D341Med (cell line): ENCODE measurements at regions not wholly inside any gene's neighbourhood (a gene's known extent, or its start where the extent isn't known, plus 50 kb on each side); places are given as distances from the start of the nearest gene placed in this dataset.

Experiments
- DNase-seq: peaks from one replicate; pipeline ENCODE4 v3.0.0; 2012; ENCODE audit warnings: low spot score

DNA sequence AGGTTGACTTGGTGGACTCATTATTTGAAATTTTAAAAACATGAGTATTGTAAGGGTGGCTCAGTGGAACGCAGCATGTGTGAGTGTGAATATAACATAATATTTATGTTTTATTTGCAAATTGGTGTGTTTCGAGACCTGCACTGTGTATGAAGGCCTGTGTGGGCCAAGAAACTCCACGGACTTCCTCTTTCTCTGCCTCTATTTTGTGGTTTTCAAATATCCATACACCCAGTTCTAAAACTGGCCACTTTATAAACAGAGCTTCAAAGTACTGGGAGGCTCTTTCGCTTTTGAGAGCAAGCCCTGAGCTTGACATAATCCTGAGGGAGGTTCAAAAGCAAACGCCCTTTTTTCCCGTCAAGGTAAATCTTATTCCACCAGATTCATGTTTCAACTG lies 187.7 kb downstream of the GPAT3 start:
- no peak for DNase-seq

DNA sequence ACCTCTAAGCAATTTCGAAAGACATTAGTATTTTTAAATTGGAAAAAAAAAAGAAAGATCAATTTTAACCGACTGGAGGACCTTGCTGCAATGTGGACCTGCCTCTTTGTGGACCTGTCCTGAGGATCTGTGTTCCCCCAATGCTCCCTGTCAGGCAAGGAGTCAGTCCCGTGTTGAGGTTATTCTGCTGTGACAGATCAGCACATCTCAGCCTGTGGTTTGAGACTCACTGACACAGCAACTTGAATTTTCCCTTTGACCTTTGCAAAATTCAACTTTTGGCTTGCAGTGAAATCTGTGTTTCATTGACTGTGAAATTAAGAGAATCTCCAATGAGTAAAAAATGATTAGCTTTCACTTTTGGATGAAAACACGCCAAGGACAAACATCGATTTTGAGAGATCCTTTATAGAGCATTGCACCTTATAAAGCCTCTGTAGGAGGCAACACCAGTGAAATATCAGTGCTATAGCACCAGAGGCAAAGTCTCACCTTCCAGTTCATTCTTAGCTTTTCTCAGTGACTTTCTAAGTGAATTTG lies 186.9 kb downstream of the GPAT3 start:
- no peak for DNase-seq

DNA sequence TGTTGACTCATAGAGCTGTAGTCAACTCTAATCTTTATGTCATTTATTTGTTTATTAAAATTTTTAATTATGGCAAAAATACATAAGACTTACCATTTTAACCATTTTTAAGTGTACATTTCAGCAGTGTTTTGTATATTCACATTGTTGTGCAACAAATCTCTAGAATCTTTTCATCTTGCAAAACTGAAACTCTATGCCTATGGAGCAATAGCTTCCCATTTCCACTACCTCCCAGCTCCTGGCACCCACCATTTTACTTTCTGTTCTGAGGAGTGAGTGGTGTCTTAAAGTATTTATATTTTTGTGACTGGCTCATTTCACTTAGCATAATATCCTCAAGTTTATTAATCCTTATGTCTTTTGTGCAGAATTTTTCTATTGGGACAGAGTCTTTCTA lies 181.0 kb downstream of the GPAT3 start:
- no peak for DNase-seq

DNA sequence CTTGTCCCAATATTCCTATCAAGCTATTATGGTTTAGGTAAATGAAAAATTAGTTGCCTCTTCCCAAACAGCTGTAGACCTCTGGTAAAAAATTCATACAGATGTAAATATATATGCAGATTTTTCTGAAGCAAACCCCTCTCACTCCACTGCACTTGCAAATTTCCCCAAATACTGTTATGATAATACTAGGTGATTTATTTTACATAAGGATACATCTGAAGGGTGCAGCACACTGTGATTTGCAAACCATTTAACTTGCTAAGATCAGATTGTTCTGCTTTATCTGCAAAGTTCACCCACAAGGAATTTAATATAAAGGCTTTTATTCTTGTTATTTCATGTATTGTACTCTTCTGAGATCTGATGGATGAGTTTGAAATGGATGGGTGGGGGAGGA lies 177.0 kb downstream of the GPAT3 start:
- DNase-seq = no peak

DNA sequence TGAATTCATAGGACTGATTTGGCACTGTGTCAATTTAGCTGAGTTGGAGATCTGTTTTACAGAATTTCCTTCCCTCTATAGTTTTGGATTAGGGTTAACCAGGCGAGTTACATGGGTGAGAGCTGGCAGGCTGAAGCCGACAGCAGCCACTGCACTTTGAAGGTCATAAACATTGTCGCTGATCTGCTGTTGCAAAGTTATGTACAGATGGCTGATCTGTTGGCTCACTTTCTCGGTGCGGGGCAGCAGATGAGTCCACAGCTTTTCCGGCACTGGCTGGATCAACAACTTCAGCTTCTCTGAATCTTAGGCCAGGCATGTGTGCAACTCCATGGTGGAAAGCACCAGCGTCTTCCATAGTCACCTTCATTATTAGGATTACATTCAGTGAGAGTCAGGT lies 173.7 kb downstream of the GPAT3 start:
- no peak for DNase-seq

DNA sequence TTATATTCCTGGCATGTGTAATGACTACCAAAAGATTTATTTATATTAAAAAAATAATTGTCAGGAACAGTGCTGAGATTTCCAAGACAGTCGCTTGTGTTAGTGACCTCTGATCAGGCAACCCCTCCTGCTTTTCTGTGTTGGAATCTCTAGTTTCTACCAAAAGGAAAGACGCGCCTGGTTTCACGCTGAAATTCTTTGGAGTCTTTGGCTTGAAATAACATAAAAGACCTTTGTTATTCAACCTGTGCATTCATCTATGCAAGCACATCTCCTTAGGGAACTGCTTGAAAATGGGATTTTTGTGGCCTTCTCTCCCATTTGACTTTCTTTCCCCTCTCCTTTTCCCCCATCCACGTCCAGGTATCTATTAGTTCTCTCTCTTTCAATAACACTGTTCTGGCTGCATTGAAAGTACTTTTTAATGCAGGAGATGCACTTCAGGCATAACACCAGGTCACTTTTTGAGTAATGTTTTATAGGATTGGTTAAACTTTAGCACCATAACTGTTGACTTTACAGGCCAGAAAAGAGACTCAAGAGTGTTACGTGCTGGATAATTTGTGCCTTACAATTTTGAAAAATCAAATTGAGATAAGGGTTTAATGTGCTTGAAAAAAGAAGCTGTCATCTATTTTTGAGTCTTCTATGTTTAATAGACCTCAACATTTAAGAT lies 172.7 kb downstream of the GPAT3 start:
- no peak for DNase-seq

DNA sequence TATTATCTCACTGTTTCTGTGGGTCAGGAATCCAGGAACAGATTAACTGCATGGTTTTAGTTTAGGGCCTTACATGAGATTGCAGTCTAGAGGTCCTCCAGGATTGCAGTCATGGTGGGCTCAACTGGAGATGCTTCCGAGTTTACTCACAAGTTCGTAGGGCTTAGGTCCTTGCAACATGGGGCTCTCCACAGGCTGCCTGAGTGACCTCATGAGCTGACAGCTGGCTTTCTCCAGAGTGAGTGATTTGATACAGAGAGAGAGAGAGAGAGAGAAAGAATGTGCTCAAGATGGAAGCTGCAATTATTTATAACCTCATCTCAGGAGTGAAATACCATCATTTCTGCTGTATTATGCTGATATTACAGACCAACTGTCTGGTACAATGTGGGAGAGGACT lies 168.9 kb downstream of the GPAT3 start:
- no peak for DNase-seq

DNA sequence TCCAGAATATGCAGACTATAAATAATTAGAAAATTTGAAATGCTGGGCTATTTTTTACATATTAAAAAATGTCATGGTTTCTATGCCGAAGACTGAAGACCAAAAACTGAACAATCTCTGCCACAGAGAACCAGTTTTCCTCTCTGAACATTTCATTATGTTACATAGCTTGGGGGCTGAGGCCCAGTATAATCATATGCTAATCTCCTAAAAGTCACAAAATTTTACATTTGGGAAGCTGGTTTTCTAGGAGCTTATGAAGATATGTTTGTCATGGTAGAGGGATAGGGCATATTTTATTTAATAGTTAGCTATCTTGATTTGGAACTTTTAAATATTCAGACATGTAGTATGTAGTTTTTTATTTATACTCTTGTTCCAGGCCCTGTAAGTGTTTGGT lies 167.8 kb downstream of the GPAT3 start:
- DNase-seq = no peak

DNA sequence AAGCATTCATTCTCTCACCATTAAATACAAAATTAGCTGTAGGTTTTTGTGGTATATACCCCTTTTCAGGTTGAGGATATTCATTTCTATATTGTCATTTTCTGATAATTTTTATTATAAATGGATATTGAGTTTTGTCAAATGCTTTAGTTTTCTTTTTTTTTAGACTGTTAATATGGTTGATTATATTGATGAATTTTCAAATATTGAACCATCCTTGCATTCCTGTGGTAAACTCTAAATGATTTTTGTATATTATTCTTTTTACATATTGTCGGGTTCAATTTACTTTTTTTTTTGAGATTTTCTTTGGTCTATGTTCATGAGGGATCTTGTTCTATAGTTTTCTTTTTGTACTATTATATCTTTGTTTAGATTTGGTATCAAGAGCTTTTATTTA lies 165.1 kb downstream of the GPAT3 start:
- DNase-seq = no peak

DNA sequence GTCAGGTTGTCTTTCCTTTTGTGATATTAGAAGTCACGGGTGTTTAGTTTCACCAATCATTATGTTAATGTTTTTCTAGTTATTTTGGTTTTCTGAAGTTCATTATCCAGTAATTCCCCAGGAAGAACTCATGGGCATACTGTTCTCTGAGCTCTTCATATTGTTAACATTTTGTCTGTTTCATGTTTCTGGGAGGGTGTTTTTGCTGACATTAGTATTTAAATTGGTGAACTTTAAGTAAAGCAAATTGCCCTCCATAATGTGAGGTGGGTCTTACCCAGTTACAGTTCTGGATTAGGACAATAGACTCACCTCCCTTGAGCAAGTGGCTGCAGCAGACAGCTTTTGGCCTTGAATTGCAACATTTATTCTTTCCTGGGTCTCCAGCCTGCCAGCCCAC lies 163.4 kb downstream of the GPAT3 start:
- no peak for DNase-seq

DNA sequence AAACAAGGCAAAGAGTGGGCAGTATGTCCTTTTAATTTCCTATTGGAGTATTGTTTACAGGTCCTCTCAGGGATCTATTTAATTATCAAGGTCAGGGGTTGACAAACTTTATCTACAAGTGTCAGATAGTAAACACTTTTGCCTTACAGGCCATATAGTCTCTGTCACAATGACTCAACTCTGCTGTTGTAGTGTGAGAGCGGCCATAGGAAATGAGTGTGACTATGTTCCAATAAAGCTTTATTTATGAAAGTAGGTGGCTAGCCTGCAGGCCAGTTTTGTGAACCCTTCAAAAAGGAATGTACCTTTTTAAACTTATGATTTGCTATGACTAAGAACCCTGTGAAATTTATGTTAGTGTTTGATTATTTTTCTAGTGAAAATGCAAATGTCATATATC lies 156.1 kb downstream of the GPAT3 start:
- no peak for DNase-seq

DNA sequence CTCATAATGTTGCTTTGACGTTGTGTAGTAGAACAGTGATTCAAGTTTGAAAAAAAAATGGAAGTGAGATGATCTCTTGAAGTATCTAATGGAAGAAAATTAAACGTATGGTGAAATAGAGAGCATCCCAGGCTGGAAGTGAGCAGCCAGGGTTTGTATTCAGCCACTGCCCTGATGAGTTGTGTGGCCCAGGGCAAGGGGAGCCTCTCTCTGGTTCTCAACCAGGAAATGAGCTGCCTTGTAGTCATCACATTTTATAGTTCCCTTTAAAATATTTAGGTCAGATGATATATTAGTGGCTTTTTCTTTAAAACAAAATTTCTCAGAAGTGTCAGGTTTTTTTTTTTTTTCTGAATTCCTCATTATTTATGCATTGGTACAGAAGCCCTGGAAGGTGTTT lies 150.3 kb downstream of the GPAT3 start:
- DNase-seq = no peak

DNA sequence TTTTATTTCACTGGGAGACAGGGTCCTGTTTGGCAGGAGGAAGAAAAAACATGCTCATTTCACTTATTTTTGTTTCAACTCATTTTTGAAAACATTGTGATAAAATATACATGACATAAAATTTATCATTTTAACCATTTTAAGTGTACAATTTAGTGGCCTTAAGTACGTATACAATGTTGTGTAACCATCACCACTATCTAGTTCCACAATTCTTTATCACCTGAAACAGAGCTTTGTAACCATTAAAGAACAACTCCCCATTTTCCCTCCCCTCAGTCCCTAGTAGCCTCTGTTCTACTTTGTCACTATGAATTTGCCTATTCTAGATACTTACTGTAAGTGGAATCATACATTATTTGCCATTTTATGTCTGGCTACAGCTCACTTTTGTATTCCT lies 143.8 kb downstream of the GPAT3 start:
- no peak for DNase-seq

DNA sequence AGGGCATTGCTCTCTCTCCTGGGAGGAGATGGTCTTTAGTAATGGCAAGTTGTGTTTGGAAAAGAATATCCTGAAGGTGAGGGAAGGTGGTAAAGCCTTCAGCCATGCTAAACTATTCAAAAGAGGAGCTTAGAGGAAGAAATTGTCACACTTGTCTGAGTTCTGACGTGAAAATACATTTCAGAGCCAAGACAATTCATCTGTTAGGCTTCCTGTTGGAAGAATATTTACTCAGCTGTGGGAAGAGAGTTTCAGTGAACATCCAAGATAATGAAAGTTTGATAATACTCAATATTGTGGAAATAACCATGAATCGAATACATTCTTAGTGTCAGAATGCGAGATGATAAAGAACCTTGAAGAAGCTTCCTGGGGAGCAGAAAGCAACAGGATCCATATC lies 143.3 kb downstream of the GPAT3 start:
- DNase-seq = no peak

DNA sequence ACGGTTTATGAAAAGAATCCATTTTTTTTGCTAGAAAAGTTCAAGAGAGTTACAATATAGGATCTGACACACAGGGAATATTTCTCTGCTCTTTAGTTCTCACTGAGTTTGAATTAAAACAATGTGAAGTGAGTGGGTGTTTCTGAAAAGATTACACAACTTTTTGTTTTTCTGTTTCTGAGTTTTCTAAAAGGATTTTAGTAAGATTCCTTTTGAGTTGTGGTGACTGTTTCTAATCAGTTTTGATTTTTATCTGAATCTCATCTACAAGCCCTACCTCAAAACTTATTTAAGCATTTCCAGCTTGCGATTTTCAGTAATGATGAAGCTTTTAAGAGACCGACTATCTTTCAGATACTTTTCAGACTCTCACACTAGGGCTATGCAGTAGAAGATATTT lies 141.7 kb downstream of the GPAT3 start:
- DNase-seq = no peak

DNA sequence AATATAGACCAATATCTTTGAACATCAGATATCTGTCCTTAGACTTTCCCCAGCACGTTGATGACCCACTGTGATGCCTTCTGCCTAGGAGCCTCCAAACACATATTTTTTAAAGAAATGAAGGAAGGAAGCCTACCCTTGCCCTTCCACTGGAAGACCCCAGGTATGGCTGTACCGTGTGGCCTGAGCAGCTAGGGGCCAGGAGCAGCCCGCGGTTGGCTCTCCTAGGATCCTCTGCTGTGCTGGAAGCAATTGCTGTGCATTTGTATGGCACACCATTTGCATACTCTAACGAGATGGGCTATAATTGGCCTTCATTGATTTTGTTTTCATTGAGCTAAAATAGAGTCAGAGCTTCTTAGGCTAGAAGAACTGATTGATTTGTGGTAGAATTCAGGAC lies 128.8 kb downstream of the GPAT3 start:
- DNase-seq = no peak

DNA sequence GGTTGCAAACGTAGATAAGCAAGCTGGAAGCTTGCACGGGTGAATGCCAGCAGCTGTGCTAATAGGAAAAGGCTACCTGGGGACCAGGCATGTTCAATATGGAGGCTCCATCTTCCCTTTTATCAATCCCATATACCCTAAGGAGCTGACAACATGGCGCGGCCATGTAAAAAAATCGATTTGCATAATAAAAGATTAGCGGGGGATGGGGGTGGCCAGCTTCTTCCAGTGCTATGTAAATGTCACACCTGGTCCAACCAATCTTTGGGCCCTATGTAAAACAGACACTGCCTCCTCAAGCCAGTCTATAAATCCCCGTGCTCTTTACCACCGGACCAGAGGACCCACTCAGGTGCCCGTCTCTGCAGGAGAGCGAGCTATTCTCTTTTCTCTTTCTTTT lies 128.2 kb downstream of the GPAT3 start:
- DNase-seq = no peak

DNA sequence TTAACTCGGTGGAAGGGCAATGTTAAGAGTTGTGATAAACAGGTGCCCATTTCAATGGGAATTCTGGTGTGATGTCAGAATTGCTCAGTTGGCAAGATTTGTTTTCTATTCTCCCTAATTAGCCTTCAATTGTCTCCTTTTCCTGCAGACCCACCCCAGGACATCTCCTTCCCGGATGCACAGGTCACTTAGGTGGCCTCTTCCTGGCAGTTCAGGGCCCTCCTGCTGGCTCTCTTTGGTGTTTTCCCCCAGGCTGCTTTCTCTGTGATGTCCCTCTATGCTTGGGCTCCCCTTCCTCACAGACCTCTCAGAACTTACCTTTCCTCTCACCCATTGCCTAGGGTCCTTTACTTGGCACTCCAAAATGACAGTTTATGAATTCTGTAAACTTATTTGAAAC lies 126.3 kb downstream of the GPAT3 start:
- no peak for DNase-seq

DNA sequence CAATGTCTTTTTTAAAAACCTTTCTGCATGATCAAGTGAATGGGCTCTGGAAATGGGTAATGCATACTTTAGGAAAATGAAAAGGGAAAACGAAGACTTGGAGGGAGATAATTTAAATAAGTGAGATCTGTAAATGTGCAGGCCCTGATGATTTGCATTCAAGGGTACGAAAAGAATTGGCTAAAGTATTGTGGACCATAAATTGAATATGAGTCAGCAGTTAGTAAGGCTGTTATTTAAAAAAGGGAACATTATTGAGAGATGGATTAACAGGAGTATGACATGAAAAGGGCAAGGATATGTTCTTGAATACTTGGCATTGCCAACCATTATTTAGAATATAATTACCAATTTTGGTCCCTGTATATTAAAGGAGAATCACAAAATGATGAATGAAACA lies 125.5 kb downstream of the GPAT3 start:
- no peak for DNase-seq

DNA sequence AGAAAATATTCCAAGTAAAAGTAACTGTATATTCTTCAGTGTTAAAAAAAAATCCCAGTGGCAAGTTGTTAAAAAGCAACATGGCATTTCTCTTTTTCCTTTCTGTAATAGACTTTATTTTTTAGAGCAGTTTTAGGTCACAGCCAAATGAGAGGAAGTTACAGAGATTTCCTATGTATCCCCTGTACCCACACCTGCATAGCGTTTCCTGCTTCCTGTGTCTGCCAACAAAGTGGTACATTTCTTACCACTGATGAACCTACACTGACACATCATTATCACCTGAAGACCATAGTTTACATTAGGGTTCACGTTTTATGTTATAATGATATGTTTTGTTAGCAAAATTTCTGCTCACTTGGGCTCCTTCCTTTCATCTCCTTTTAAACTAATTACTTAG lies 124.7 kb downstream of the GPAT3 start:
- DNase-seq = no peak

DNA sequence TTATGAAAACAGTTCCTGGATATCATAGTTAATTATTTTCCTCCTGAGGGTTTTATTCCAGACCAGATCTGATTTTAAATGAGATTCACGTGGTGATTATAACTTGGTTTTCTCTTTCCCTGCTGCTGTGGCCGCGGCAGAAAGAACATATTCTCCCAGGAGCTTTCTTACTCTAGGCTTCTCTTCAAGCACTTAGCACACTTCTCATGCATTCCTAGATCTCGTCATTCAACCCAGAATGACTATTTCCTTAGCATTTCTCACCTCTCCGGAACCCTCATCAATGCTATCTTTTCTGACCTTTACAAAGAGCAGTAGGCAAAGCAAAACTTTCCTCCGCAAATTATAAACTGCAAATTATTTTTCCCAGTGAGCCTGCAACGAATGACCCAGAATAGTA lies 122.9 kb downstream of the GPAT3 start:
- no peak for DNase-seq

DNA sequence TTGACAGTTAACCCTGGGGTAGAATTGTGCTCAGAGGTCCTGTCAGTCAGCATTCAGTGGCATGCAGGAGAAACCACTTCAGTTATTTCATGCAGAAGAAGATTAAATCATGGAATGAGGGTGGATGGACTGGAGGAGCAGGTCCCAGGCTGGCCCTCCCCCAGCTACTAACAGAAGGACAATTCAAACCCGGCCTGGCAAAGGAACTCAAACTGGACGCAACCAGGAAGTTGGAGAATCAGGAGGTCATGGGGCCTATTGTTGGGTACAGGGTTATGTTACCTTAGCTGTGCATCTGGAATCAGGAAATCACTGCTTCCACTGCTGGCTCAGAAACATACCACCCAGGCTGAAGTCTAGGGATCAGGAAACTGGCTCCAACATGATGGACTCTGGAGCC lies 121.4 kb downstream of the GPAT3 start:
- no peak for DNase-seq
